ENCODE measurements at regions not wholly inside any gene's neighbourhood (a gene's known extent, or its start where the extent isn't known, plus 50 kb on each side); places are given as distances from the start of the nearest gene placed in this dataset.

GRCh38 chr16:61296305-61296704, 739.9 kb downstream of the CDH8 start:
- Mint-ChIP-seq H3K9me3 (peaks cover under 1 to 34% (median 8%) of the 10 kb centered on the region in 9 donors), H3K4me3 (no peak overlapping the region), H3K27ac (no peak overlapping the region), H3K27me3 (no peaks in the 10 kb centered on the region), H3K4me1 (no peaks in the 10 kb centered on the region), H3K36me3 (peaks cover 0 to 9% (median 0%) of the 10 kb centered on the region in 3 donors)
- ATAC-seq (no peak), DNase-seq (no peak)
- POLR2A ChIA-PET: no interaction called here

GRCh38 chr16:61295311-61295710, 740.9 kb downstream of the CDH8 start:
- Mint-ChIP-seq H3K4me1 (no peaks in the 10 kb centered on the region), H3K36me3 (peaks cover 0 to 9% (median 0%) of the 10 kb centered on the region in 3 donors), H3K27ac (no peak overlapping the region), H3K9me3 (peaks cover 0 to 34% (median 8%) of the 10 kb centered on the region in 9 donors), H3K27me3 (no peaks in the 10 kb centered on the region), H3K4me3 (no peak overlapping the region)
- DNase-seq (no peak), ATAC-seq (no peak)
- POLR2A ChIA-PET: no interaction called here

GRCh38 chr16:61289141-61289540, 747.1 kb downstream of the CDH8 start:
- peaks cover 0 to 16% (median 7%) of the 10 kb centered on the region in 9 donors for H3K9me3 Mint-ChIP-seq
- DNase-seq: no peak
- no peak for ATAC-seq
- H3K27ac Mint-ChIP-seq: no peak overlapping the region
- H3K4me3 Mint-ChIP-seq: no peak overlapping the region
- H3K27me3 Mint-ChIP-seq: no peaks in the 10 kb centered on the region
- no peaks in the 10 kb centered on the region for H3K4me1 Mint-ChIP-seq
- H3K36me3 Mint-ChIP-seq: no peaks in the 10 kb centered on the region
- POLR2A ChIA-PET: no interaction called here

- Mint-ChIP-seq H3K9me3 (peaks cover 4 to 46% (median 18%) of the 10 kb centered on the region in 9 donors), H3K36me3 (no peaks in the 10 kb centered on the region), H3K27ac (no peak overlapping the region), H3K4me3 (no peak overlapping the region), H3K4me1 (no peaks in the 10 kb centered on the region), H3K27me3 (no peaks in the 10 kb centered on the region)
- no peak for ATAC-seq
- POLR2A ChIA-PET: no interaction called here
- no peak for DNase-seq
Observed at GRCh38 chr16:61277849-61278248, 758.4 kb downstream of the CDH8 start.

- POLR2A ChIA-PET: no interaction called here
- no peak overlapping the region for H3K27ac Mint-ChIP-seq
- H3K27me3 Mint-ChIP-seq: no peaks in the 10 kb centered on the region
- H3K4me1 Mint-ChIP-seq: no peaks in the 10 kb centered on the region
- peaks cover 4 to 42% (median 14%) of the 10 kb centered on the region in 9 donors for H3K9me3 Mint-ChIP-seq
- DNase-seq (no peak), ATAC-seq (no peak)
- no peaks in the 10 kb centered on the region for H3K36me3 Mint-ChIP-seq
- H3K4me3 Mint-ChIP-seq: no peak overlapping the region
Observed at GRCh38 chr16:61274211-61274610, 762.0 kb downstream of the CDH8 start.

GRCh38 chr16:61270726-61271125, 765.5 kb downstream of the CDH8 start:
- POLR2A ChIA-PET: no interaction called here
- Mint-ChIP-seq H3K27me3 (no peaks in the 10 kb centered on the region), H3K4me3 (no peak overlapping the region), H3K36me3 (no peaks in the 10 kb centered on the region), H3K4me1 (no peaks in the 10 kb centered on the region), H3K27ac (no peak overlapping the region), H3K9me3 (peaks cover 2 to 28% (median 11%) of the 10 kb centered on the region in 9 donors)
- DNase-seq: no peak
- ATAC-seq: no peak

GRCh38 chr16:61263400-61263799, 772.8 kb downstream of the CDH8 start:
- DNase-seq: no peak
- ATAC-seq: no peak
- Mint-ChIP-seq H3K4me1 (no peaks in the 10 kb centered on the region), H3K27me3 (no peaks in the 10 kb centered on the region), H3K4me3 (no peak overlapping the region), H3K36me3 (no peaks in the 10 kb centered on the region), H3K9me3 (peaks cover 0 to 34% (median 10%) of the 10 kb centered on the region in 9 donors), H3K27ac (no peak overlapping the region)
- POLR2A ChIA-PET: no interaction called here

- no peaks in the 10 kb centered on the region for H3K36me3 Mint-ChIP-seq
- H3K27ac Mint-ChIP-seq: no peak overlapping the region
- no peak for DNase-seq
- POLR2A ChIA-PET: no interaction called here
- ATAC-seq: no peak
- H3K4me3 Mint-ChIP-seq: no peak overlapping the region
- H3K9me3 Mint-ChIP-seq: peaks cover 4 to 44% (median 10%) of the 10 kb centered on the region in 9 donors
- no peaks in the 10 kb centered on the region for H3K27me3 Mint-ChIP-seq
- H3K4me1 Mint-ChIP-seq: no peaks in the 10 kb centered on the region
Observed at GRCh38 chr16:61261315-61261714, 774.9 kb downstream of the CDH8 start.

- H3K4me1 Mint-ChIP-seq: no peaks in the 10 kb centered on the region
- H3K4me3 Mint-ChIP-seq: no peak overlapping the region
- ATAC-seq: no peak
- no peaks in the 10 kb centered on the region for H3K27me3 Mint-ChIP-seq
- peaks cover 2 to 26% (median 14%) of the 10 kb centered on the region in 9 donors for H3K9me3 Mint-ChIP-seq
- DNase-seq: no peak
- no peaks in the 10 kb centered on the region for H3K36me3 Mint-ChIP-seq
- H3K27ac Mint-ChIP-seq: no peak overlapping the region
- POLR2A ChIA-PET: no interaction called here
Observed at GRCh38 chr16:61246592-61246991, 789.6 kb downstream of the CDH8 start.

GRCh38 chr16:61243954-61244353, 792.3 kb downstream of the CDH8 start:
- H3K27ac Mint-ChIP-seq: no peak overlapping the region
- POLR2A ChIA-PET: no interaction called here
- DNase-seq (no peak), ATAC-seq (no peak)
- H3K36me3 Mint-ChIP-seq: no peaks in the 10 kb centered on the region
- H3K27me3 Mint-ChIP-seq: no peaks in the 10 kb centered on the region
- no peak overlapping the region for H3K4me3 Mint-ChIP-seq
- H3K4me1 Mint-ChIP-seq: no peaks in the 10 kb centered on the region
- peaks cover 0 to 21% (median 11%) of the 10 kb centered on the region in 9 donors for H3K9me3 Mint-ChIP-seq

GRCh38 chr16:61237884-61238485, 798.3 kb downstream of the CDH8 start:
- H3K27me3 Mint-ChIP-seq: no peaks in the 10 kb centered on the region
- no peaks in the 10 kb centered on the region for H3K4me1 Mint-ChIP-seq
- H3K4me3 Mint-ChIP-seq: no peak overlapping the region
- DNase-seq (no peak), ATAC-seq (no peak)
- POLR2A ChIA-PET: no interaction called here
- H3K36me3 Mint-ChIP-seq: no peaks in the 10 kb centered on the region
- H3K9me3 Mint-ChIP-seq: peaks cover 0 to 23% (median 8%) of the 10 kb centered on the region in 9 donors
- no peak overlapping the region for H3K27ac Mint-ChIP-seq

GRCh38 chr16:61233713-61234112, 802.5 kb downstream of the CDH8 start:
- Mint-ChIP-seq H3K9me3 (peaks cover 2 to 23% (median 7%) of the 10 kb centered on the region in 9 donors), H3K4me1 (no peaks in the 10 kb centered on the region), H3K4me3 (no peak overlapping the region), H3K36me3 (no peaks in the 10 kb centered on the region), H3K27ac (no peak overlapping the region), H3K27me3 (no peaks in the 10 kb centered on the region)
- ATAC-seq: no peak
- DNase-seq: no peak
- POLR2A ChIA-PET: no interaction called here

- ATAC-seq (no peak), DNase-seq (no peak)
- Mint-ChIP-seq H3K4me3 (no peak overlapping the region), H3K4me1 (no peaks in the 10 kb centered on the region), H3K27ac (no peak overlapping the region), H3K36me3 (no peaks in the 10 kb centered on the region), H3K27me3 (no peaks in the 10 kb centered on the region), H3K9me3 (peaks cover 0 to 29% (median 7%) of the 10 kb centered on the region in 9 donors)
- POLR2A ChIA-PET: no interaction called here
Observed at GRCh38 chr16:61228371-61228770, 807.9 kb downstream of the CDH8 start.

GRCh38 chr16:61215605-61216004, 820.6 kb downstream of the CDH8 start:
- no peak for DNase-seq
- Mint-ChIP-seq H3K9me3 (peaks cover 0 to 17% (median 6%) of the 10 kb centered on the region in 9 donors), H3K4me3 (no peak overlapping the region), H3K27ac (no peak overlapping the region), H3K36me3 (no peaks in the 10 kb centered on the region), H3K27me3 (no peaks in the 10 kb centered on the region), H3K4me1 (no peaks in the 10 kb centered on the region)
- no peak for ATAC-seq
- POLR2A ChIA-PET: no interaction called here

Measured in naive thymus-derived CD8-positive, alpha-beta T cell (primary cell).